Mesothelial cell of epicardium (in vitro differentiated cells): ENCODE measurements at regions not wholly inside any gene's neighbourhood (a gene's known extent, or its start where the extent isn't known, plus 50 kb on each side); places are given as distances from the start of the nearest gene placed in this dataset.
A peak's percentile ranks its signal among the peaks of the same experiment; 100 is the strongest.
"Not testable (repeated sequence)": the region's sequence is repeated elsewhere in the genome, so short reads cannot be mapped to it uniquely, and the experiment has no call there.

Experiments used
- DNase-seq, 2 experiments: peaks; one replicate each; pipeline ENCODE4 v3.0.0; 2021; ENCODE audit warnings: low spot score in 2 of 2; ENCODE audit not compliant: unreplicated experiment in 2 of 2
- H3K27ac Mint-ChIP-seq: 2 replicates; pipeline ENCODE4 v1.8.0; 2021; ENCODE audit warnings: mixed read lengths
- H3K27me3 Mint-ChIP-seq: 2 replicates; pipeline ENCODE4 v1.8.0; 2021; ENCODE audit warnings: low read depth, mixed read lengths
- H3K36me3 Mint-ChIP-seq: 2 replicates; pipeline ENCODE4 v1.8.0; 2021; ENCODE audit warnings: mixed read lengths
- H3K4me1 Mint-ChIP-seq: 2 replicates; pipeline ENCODE4 v1.8.0; 2021; ENCODE audit warnings: mixed read lengths
- H3K4me3 Mint-ChIP-seq: 2 replicates; pipeline ENCODE4 v1.8.0; 2021; ENCODE audit warnings: mild to moderate bottlenecking, moderate library complexity, mixed read lengths
- H3K9me3 Mint-ChIP-seq: 2 replicates; pipeline ENCODE4 v1.8.0; 2021; ENCODE audit warnings: mixed read lengths
- CTCF ChIP-seq: fragments of 200-600 bp; sonication (generic); IDR thresholded peaks from one replicate; pipeline ENCODE4 v1.5.0; 2021; ENCODE audit warnings: antibody characterized with exemption; ENCODE audit not compliant: unreplicated experiment

- H3K4me1 Mint-ChIP-seq: peaks cover 3% of the 10 kb centered on the region
- no peak overlapping the region for H3K4me3 Mint-ChIP-seq
- no peak for DNase-seq
- H3K36me3 Mint-ChIP-seq: no peaks in the 10 kb centered on the region
- peaks cover 3% of the 10 kb centered on the region for H3K9me3 Mint-ChIP-seq
- no peak for TF ChIP-seq CTCF
- H3K27me3 Mint-ChIP-seq: no peaks in the 10 kb centered on the region
- H3K27ac Mint-ChIP-seq: no peak overlapping the region
These were observed 92.9 kb downstream of the XRCC2 start for GRCh38 chr7:152583006-152583405.

- peaks cover 9% of the 10 kb centered on the region for H3K4me1 Mint-ChIP-seq
- H3K4me3 Mint-ChIP-seq: no peak overlapping the region
- no peak for TF ChIP-seq CTCF
- DNase-seq: peak in 1 of 2 experiments; percentile 42
- no peak overlapping the region for H3K27ac Mint-ChIP-seq
- H3K9me3 Mint-ChIP-seq: peaks cover 3% of the 10 kb centered on the region
- no peaks in the 10 kb centered on the region for H3K27me3 Mint-ChIP-seq
- H3K36me3 Mint-ChIP-seq: no peaks in the 10 kb centered on the region
These were observed 96.9 kb downstream of the XRCC2 start for GRCh38 chr7:152579070-152579469.

- no peaks in the 10 kb centered on the region for H3K27me3 Mint-ChIP-seq
- no peak for DNase-seq
- TF ChIP-seq CTCF: no peak
These were observed 98.6 kb downstream of the XRCC2 start for GRCh38 chr7:152577339-152577738.

GRCh38 chr7:152574892-152575548, 100.9 kb downstream of the XRCC2 start:
- Mint-ChIP-seq H3K36me3 (no peaks in the 10 kb centered on the region), H3K4me3 (no peak overlapping the region), H3K27ac (peak overlapping the region; percentile 30), H3K9me3 (peaks cover 3% of the 10 kb centered on the region), H3K4me1 (peaks cover 9% of the 10 kb centered on the region), H3K27me3 (no peaks in the 10 kb centered on the region)
- no peak for DNase-seq
- TF ChIP-seq CTCF: no peak

More at GRCh38 chr7:152577339-152577738, 98.6 kb downstream of the XRCC2 start:
- peaks cover 3% of the 10 kb centered on the region for H3K9me3 Mint-ChIP-seq
- no peak overlapping the region for H3K27ac Mint-ChIP-seq
- peaks cover 9% of the 10 kb centered on the region for H3K4me1 Mint-ChIP-seq
- no peak overlapping the region for H3K4me3 Mint-ChIP-seq
- no peaks in the 10 kb centered on the region for H3K36me3 Mint-ChIP-seq

- H3K36me3 Mint-ChIP-seq, H3K27me3 Mint-ChIP-seq, DNase-seq, H3K4me3 Mint-ChIP-seq, H3K27ac Mint-ChIP-seq, H3K9me3 Mint-ChIP-seq, H3K4me1 Mint-ChIP-seq: not testable (repeated sequence)
These were observed 102.8 kb downstream of the XRCC2 start for GRCh38 chr7:152573186-152573585.

- Mint-ChIP-seq H3K27ac (no peak overlapping the region), H3K27me3 (no peaks in the 10 kb centered on the region), H3K4me3 (no peak overlapping the region), H3K9me3 (no peaks in the 10 kb centered on the region), H3K4me1 (peaks cover 7% of the 10 kb centered on the region), H3K36me3 (no peaks in the 10 kb centered on the region)
- no peak for DNase-seq
- no peak for TF ChIP-seq CTCF
These were observed 103.8 kb downstream of the XRCC2 start for GRCh38 chr7:152572101-152572500.
